ENCODE measurements at regions not wholly inside any gene's neighbourhood (a gene's known extent, or its start where the extent isn't known, plus 50 kb on each side); places are given as distances from the start of the nearest gene placed in this dataset.
"Not testable (repeated sequence)": the region's sequence is repeated elsewhere in the genome, so short reads cannot be mapped to it uniquely, and the experiment has no call there.

GRCh38 chr3:5543047-5543446 is 355.5 kb downstream of the EDEM1 start:
- no peak for DNase-seq (ENCODE audit: low read depth, low spot score)

- DNase-seq (ENCODE audit: low read depth, low spot score): no peak
Measured at GRCh38 chr3:5545719-5546118, 358.2 kb downstream of the EDEM1 start.

GRCh38 chr3:5553203-5553602 is 365.7 kb downstream of the EDEM1 start:
- no peak for DNase-seq (ENCODE audit: low read depth, low spot score)

- DNase-seq (ENCODE audit: low read depth, low spot score): no peak
Measured at GRCh38 chr3:5554245-5554747, 366.8 kb downstream of the EDEM1 start.

GRCh38 chr3:5560199-5560598 is 372.7 kb downstream of the EDEM1 start:
- DNase-seq (ENCODE audit: low read depth, low spot score): no peak

- DNase-seq (ENCODE audit: low read depth, low spot score): no peak
Measured at GRCh38 chr3:5563537-5564277, 376.2 kb downstream of the EDEM1 start.

- DNase-seq (ENCODE audit: low read depth, low spot score): no peak
Measured at GRCh38 chr3:5564278-5564666, 376.8 kb downstream of the EDEM1 start.

GRCh38 chr3:5565026-5565425 is 377.5 kb downstream of the EDEM1 start:
- DNase-seq (ENCODE audit: low read depth, low spot score): no peak

GRCh38 chr3:5567113-5567512 is 379.6 kb downstream of the EDEM1 start:
- DNase-seq (ENCODE audit: low read depth, low spot score): no peak

- peak; percentile 50 for DNase-seq (ENCODE audit: low read depth, low spot score)
Measured at GRCh38 chr3:5568451-5568850, 380.9 kb downstream of the EDEM1 start.

GRCh38 chr3:5569152-5569551 is 381.6 kb downstream of the EDEM1 start:
- DNase-seq (ENCODE audit: low read depth, low spot score): no peak

- DNase-seq (ENCODE audit: low read depth, low spot score): no peak
Measured at GRCh38 chr3:5572168-5572567, 384.7 kb downstream of the EDEM1 start.

GRCh38 chr3:5576277-5577011 is 388.9 kb downstream of the EDEM1 start:
- DNase-seq (ENCODE audit: low read depth, low spot score): no peak

- DNase-seq (ENCODE audit: low read depth, low spot score): no peak
Measured at GRCh38 chr3:5579139-5579602, 391.7 kb downstream of the EDEM1 start.

GRCh38 chr3:5579946-5580345 is 392.4 kb downstream of the EDEM1 start:
- DNase-seq (ENCODE audit: low read depth, low spot score): no peak

GRCh38 chr3:5580826-5581225 is 393.3 kb downstream of the EDEM1 start:
- DNase-seq (ENCODE audit: low read depth, low spot score): no peak

- DNase-seq (ENCODE audit: low read depth, low spot score): no peak
Measured at GRCh38 chr3:5581743-5582142, 394.2 kb downstream of the EDEM1 start.

- DNase-seq (ENCODE audit: low read depth, low spot score): no peak
Measured at GRCh38 chr3:5583920-5584319, 396.4 kb downstream of the EDEM1 start.

GRCh38 chr3:5585085-5585484 is 397.6 kb downstream of the EDEM1 start:
- no peak for DNase-seq (ENCODE audit: low read depth, low spot score)

GRCh38 chr3:5606884-5607472 is 419.5 kb downstream of the EDEM1 start:
- DNase-seq (ENCODE audit: low read depth, low spot score): no peak

- no peak for DNase-seq (ENCODE audit: low read depth, low spot score)
Measured at GRCh38 chr3:5607581-5607980, 420.1 kb downstream of the EDEM1 start.

GRCh38 chr3:5608971-5609370 is 421.5 kb downstream of the EDEM1 start:
- not testable (repeated sequence) for DNase-seq (ENCODE audit: low read depth, low spot score)

- DNase-seq (ENCODE audit: low read depth, low spot score): no peak
Measured at GRCh38 chr3:5613599-5613998, 426.1 kb downstream of the EDEM1 start.
